ENCODE measurements at regions not wholly inside any gene's neighbourhood (a gene's known extent, or its start where the extent isn't known, plus 50 kb on each side); places are given as distances from the start of the nearest gene placed in this dataset.

DNA sequence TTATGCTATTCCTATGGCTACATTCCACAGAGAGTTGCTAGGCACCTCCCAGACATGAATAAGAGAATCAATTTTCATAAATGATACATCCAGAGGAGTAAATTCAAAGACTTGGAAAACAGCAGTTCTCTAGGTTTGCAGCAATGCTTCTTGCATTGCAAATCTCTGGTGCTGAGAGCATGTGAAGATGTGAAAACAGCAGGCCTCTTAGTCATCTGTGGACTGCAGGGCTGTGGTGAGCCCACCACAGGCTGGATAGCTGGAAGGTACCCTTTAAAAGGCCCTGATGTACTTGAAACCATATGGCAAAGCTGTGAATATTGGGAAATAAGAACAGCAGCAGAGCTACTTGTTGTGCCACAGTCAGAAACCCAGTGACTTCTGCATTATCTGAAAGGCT is 2135.9 kb downstream of the ARAP2 start:
- Histone ChIP-seq H3K9me3 (no peaks in the 10 kb centered on the region), H3K4me1 (no peaks in the 10 kb centered on the region), H3K4me2 (no peak overlapping the region), H3K27ac (no peak overlapping the region), H3K4me3 (no peak overlapping the region)
- ChIA-PET POLR2A (no interaction called here), CTCF (no interaction called here)
- FAIRE-seq: no peak
- ATAC-seq: no peak
- TF ChIP-seq, protein P1, sequence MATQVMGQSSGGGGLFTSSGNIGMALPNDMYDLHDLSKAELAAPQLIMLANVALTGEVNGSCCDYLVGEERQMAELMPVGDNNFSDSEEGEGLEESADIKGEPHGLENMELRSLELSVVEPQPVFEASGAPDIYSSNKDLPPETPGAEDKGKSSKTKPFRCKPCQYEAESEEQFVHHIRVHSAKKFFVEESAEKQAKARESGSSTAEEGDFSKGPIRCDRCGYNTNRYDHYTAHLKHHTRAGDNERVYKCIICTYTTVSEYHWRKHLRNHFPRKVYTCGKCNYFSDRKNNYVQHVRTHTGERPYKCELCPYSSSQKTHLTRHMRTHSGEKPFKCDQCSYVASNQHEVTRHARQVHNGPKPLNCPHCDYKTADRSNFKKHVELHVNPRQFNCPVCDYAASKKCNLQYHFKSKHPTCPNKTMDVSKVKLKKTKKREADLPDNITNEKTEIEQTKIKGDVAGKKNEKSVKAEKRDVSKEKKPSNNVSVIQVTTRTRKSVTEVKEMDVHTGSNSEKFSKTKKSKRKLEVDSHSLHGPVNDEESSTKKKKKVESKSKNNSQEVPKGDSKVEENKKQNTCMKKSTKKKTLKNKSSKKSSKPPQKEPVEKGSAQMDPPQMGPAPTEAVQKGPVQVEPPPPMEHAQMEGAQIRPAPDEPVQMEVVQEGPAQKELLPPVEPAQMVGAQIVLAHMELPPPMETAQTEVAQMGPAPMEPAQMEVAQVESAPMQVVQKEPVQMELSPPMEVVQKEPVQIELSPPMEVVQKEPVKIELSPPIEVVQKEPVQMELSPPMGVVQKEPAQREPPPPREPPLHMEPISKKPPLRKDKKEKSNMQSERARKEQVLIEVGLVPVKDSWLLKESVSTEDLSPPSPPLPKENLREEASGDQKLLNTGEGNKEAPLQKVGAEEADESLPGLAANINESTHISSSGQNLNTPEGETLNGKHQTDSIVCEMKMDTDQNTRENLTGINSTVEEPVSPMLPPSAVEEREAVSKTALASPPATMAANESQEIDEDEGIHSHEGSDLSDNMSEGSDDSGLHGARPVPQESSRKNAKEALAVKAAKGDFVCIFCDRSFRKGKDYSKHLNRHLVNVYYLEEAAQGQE (IDR thresholded peaks at IDR 0.05): no peak
- TF ChIP-seq MYC (IDR thresholded peaks at IDR 0.05; ENCODE audit: borderline replicate concordance, low read length) (no peak), RCOR1 (IDR thresholded peaks at IDR 0.05; ENCODE audit: low read depth, low read length) (no peak), NR3C1 (IDR thresholded peaks at IDR 0.05) (no peak), ZNF302 (CRISPR knock-in tag; IDR thresholded peaks at IDR 0.05) (no peak), FOXS1 (CRISPR knock-in tag; IDR thresholded peaks at IDR 0.05) (no peak), POLR2AphosphoS2 (conservative IDR thresholded peaks at IDR 0.05; ENCODE audit: low read length) (no peak), CBX2 (IDR thresholded peaks at IDR 0.05; ENCODE audit: borderline replicate concordance, low read depth) (no peak), EHMT2 (IDR thresholded peaks at IDR 0.05; ENCODE audit: low read depth) (no peak), GATA3 (IDR thresholded peaks at IDR 0.05; ENCODE audit: borderline replicate concordance) (no peak), ZFP36 (IDR thresholded peaks at IDR 0.05; ENCODE audit: borderline replicate concordance, partially characterized antibody) (no peak), TP53 (CRISPR knock-in tag; IDR thresholded peaks at IDR 0.05) (no peak)
- TF ChIP-seq, protein P2, sequence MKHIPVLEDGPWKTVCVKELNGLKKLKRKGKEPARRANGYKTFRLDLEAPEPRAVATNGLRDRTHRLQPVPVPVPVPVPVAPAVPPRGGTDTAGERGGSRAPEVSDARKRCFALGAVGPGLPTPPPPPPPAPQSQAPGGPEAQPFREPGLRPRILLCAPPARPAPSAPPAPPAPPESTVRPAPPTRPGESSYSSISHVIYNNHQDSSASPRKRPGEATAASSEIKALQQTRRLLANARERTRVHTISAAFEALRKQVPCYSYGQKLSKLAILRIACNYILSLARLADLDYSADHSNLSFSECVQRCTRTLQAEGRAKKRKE (CRISPR knock-in tag; IDR thresholded peaks at IDR 0.05; ENCODE audit: low read depth): no peak
- TF ChIP-seq, protein P3, sequence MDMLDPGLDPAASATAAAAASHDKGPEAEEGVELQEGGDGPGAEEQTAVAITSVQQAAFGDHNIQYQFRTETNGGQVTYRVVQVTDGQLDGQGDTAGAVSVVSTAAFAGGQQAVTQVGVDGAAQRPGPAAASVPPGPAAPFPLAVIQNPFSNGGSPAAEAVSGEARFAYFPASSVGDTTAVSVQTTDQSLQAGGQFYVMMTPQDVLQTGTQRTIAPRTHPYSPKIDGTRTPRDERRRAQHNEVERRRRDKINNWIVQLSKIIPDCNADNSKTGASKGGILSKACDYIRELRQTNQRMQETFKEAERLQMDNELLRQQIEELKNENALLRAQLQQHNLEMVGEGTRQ (IDR thresholded peaks at IDR 0.05): no peak
- no peak for DNase-seq (ENCODE audit: low read depth in 1 of 2, low spot score in 1 of 2)

DNA sequence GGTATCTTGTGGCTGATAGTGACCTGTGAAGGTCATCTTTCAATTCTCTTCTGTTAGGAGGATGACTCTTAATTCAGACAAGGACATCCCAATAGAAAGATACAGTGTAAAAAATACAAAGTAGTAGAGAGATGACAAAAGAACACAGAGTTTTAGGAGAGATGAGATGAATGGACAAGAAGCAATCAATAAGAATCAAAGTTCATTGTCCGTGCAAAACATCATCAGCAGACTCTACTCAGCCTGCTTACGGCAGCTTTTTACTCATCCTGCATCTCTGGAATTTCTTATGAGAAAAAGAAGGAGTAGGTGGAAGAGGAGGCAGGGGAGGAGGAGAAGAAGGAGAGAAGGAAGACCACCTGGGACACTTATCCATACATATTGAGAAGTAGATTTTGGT is 2131.7 kb downstream of the ARAP2 start:
- H3K27ac ChIP-seq: no peak overlapping the region

More for the DNA sequence above, 2131.7 kb downstream of the ARAP2 start:
- no peak for FAIRE-seq
- 63% methylated on average over 2 of the region's 2 CpGs for WGBS (ENCODE audit: missing lambda C conversion rate)
- ATAC-seq: no peak
- Histone ChIP-seq H3K4me1 (no peaks in the 10 kb centered on the region), H3K4me2 (no peak overlapping the region), H3K9me3 (no peaks in the 10 kb centered on the region), H3K4me3 (no peak overlapping the region)
- TF ChIP-seq, protein P4, sequence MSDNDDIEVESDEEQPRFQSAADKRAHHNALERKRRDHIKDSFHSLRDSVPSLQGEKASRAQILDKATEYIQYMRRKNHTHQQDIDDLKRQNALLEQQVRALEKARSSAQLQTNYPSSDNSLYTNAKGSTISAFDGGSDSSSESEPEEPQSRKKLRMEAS (IDR thresholded peaks at IDR 0.05): no peak
- TF ChIP-seq NFE2L2 (conservative IDR thresholded peaks at IDR 0.05; ENCODE audit: low read length) (no peak), SREBF2 (IDR thresholded peaks at IDR 0.05) (no peak), JUN (IDR thresholded peaks at IDR 0.05) (no peak), MAZ (IDR thresholded peaks at IDR 0.05; ENCODE audit: borderline replicate concordance, low read depth, low read length) (no peak), HOXA7 (CRISPR knock-in tag; IDR thresholded peaks at IDR 0.05) (no peak), PHF8 (IDR thresholded peaks at IDR 0.05; ENCODE audit: borderline replicate concordance, low read depth) (no peak)
- TF ChIP-seq, protein P5, sequence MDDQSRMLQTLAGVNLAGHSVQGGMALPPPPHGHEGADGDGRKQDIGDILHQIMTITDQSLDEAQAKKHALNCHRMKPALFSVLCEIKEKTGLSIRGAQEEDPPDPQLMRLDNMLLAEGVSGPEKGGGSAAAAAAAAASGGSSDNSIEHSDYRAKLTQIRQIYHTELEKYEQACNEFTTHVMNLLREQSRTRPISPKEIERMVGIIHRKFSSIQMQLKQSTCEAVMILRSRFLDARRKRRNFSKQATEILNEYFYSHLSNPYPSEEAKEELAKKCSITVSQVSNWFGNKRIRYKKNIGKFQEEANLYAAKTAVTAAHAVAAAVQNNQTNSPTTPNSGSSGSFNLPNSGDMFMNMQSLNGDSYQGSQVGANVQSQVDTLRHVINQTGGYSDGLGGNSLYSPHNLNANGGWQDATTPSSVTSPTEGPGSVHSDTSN (IDR thresholded peaks at IDR 0.05): no peak
- DNase-seq (ENCODE audit: low read depth in 1 of 2, low spot score in 1 of 2): no peak
- CTCF ChIA-PET: no interaction called here
- POLR2A ChIA-PET: no interaction called here
